ENCODE measurements at regions not wholly inside any gene's neighbourhood (a gene's known extent, or its start where the extent isn't known, plus 50 kb on each side); places are given as distances from the start of the nearest gene placed in this dataset.

GRCh38 chr7:54701982-54702381 is 57.0 kb downstream of the SEC61G start:
- Histone ChIP-seq H3K9me3 (no peaks in the 10 kb centered on the region), H3K27ac (no peak overlapping the region), H3K4me1 (peaks cover 9% of the 10 kb centered on the region; the same call in 2 of the 3 replicates), H3K4me3 (no peak overlapping the region), H3K4me2 (no peak overlapping the region)
- CTCF ChIA-PET, result no interaction called here
- WGBS (ENCODE audit: missing lambda C conversion rate), result 60% methylated on average over 8 of the region's 8 CpGs
- FAIRE-seq (no peak), DNase-seq (ENCODE audit: low read depth in 1 of 2, low spot score in 1 of 2) (no peak), ATAC-seq (no peak)
- TF ChIP-seq GATA3 (IDR thresholded peaks at IDR 0.05; ENCODE audit: borderline replicate concordance) (no peak), HOXB5 (CRISPR knock-in tag; IDR thresholded peaks at IDR 0.05) (no peak), EP300 (IDR thresholded peaks at IDR 0.05) (no peak), SMC3 (IDR thresholded peaks at IDR 0.05) (no peak), PBX3 (IDR thresholded peaks at IDR 0.05) (no peak), ZC3H11A (IDR thresholded peaks at IDR 0.05) (no peak), ZFP36 (IDR thresholded peaks at IDR 0.05; ENCODE audit: borderline replicate concordance, partially characterized antibody) (no peak), FOSB (CRISPR knock-in tag; IDR thresholded peaks at IDR 0.05) (no peak), CEBPB (IDR thresholded peaks at IDR 0.05) (no peak), FOXS1 (CRISPR knock-in tag; IDR thresholded peaks at IDR 0.05) (no peak), MAZ (IDR thresholded peaks at IDR 0.05; ENCODE audit: borderline replicate concordance, low read depth, low read length) (no peak), HOXA7 (CRISPR knock-in tag; IDR thresholded peaks at IDR 0.05) (no peak), ZSCAN20 (CRISPR knock-in tag; IDR thresholded peaks at IDR 0.05) (no peak), HDAC2 (IDR thresholded peaks at IDR 0.05) (no peak), ZNF302 (CRISPR knock-in tag; IDR thresholded peaks at IDR 0.05) (no peak), NPAS2 (CRISPR knock-in tag; IDR thresholded peaks at IDR 0.05; ENCODE audit: borderline replicate concordance) (no peak), NR3C1 (IDR thresholded peaks at IDR 0.05) (no peak)
- TF ChIP-seq, protein P1, sequence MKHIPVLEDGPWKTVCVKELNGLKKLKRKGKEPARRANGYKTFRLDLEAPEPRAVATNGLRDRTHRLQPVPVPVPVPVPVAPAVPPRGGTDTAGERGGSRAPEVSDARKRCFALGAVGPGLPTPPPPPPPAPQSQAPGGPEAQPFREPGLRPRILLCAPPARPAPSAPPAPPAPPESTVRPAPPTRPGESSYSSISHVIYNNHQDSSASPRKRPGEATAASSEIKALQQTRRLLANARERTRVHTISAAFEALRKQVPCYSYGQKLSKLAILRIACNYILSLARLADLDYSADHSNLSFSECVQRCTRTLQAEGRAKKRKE (CRISPR knock-in tag; IDR thresholded peaks at IDR 0.05; ENCODE audit: low read depth), result no peak
- TF ChIP-seq, protein P2, sequence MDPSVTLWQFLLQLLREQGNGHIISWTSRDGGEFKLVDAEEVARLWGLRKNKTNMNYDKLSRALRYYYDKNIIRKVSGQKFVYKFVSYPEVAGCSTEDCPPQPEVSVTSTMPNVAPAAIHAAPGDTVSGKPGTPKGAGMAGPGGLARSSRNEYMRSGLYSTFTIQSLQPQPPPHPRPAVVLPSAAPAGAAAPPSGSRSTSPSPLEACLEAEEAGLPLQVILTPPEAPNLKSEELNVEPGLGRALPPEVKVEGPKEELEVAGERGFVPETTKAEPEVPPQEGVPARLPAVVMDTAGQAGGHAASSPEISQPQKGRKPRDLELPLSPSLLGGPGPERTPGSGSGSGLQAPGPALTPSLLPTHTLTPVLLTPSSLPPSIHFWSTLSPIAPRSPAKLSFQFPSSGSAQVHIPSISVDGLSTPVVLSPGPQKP (IDR thresholded peaks at IDR 0.05; ENCODE audit: low read depth, low read length), result no peak
- TF ChIP-seq, protein P3, sequence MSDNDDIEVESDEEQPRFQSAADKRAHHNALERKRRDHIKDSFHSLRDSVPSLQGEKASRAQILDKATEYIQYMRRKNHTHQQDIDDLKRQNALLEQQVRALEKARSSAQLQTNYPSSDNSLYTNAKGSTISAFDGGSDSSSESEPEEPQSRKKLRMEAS (IDR thresholded peaks at IDR 0.05), result no peak
- POLR2A ChIA-PET, result no interaction called here

GRCh38 chr7:54699715-54700114 is 59.3 kb downstream of the SEC61G start:
- H3K4me3 ChIP-seq, result no peak overlapping the region
- ATAC-seq (no peak), DNase-seq (ENCODE audit: low read depth in 1 of 2, low spot score in 1 of 2) (no peak), FAIRE-seq (no peak)
- H3K4me1 ChIP-seq, result no peaks in the 10 kb centered on the region
- 29% methylated on average over 5 of the region's 5 CpGs for WGBS (ENCODE audit: missing lambda C conversion rate)
- no peak overlapping the region for H3K27ac ChIP-seq
- no peak for TF ChIP-seq RCOR1 (IDR thresholded peaks at IDR 0.05; ENCODE audit: low read depth, low read length)
- no peak for TF ChIP-seq CBX2 (IDR thresholded peaks at IDR 0.05; ENCODE audit: borderline replicate concordance, low read depth)
- no peak for TF ChIP-seq RAD21 (conservative IDR thresholded peaks at IDR 0.05 in 1 of 2, IDR thresholded peaks at IDR 0.05 in 1 of 2)
- no peak for TF ChIP-seq EHMT2 (IDR thresholded peaks at IDR 0.05; ENCODE audit: low read depth)
- TF ChIP-seq SREBF2 (IDR thresholded peaks at IDR 0.05), result no peak
- TF ChIP-seq CHD2 (IDR thresholded peaks at IDR 0.05; ENCODE audit: low read length, partially characterized antibody), result no peak
- no peak for TF ChIP-seq ZNF302 (CRISPR knock-in tag; IDR thresholded peaks at IDR 0.05)
- TF ChIP-seq, protein P4, sequence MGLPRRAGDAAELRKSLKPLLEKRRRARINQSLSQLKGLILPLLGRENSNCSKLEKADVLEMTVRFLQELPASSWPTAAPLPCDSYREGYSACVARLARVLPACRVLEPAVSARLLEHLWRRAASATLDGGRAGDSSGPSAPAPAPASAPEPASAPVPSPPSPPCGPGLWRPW (IDR thresholded peaks at IDR 0.05), result no peak
- TF ChIP-seq ZFP36 (IDR thresholded peaks at IDR 0.05; ENCODE audit: borderline replicate concordance, partially characterized antibody), result no peak
- TF ChIP-seq, protein P5, sequence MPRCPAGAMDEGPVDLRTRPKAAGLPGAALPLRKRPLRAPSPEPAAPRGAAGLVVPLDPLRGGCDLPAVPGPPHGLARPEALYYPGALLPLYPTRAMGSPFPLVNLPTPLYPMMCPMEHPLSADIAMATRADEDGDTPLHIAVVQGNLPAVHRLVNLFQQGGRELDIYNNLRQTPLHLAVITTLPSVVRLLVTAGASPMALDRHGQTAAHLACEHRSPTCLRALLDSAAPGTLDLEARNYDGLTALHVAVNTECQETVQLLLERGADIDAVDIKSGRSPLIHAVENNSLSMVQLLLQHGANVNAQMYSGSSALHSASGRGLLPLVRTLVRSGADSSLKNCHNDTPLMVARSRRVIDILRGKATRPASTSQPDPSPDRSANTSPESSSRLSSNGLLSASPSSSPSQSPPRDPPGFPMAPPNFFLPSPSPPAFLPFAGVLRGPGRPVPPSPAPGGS (IDR thresholded peaks at IDR 0.05), result no peak
- no peak for TF ChIP-seq FOXS1 (CRISPR knock-in tag; IDR thresholded peaks at IDR 0.05)
- no peak for TF ChIP-seq MYC (IDR thresholded peaks at IDR 0.05; ENCODE audit: borderline replicate concordance, low read length)
- TF ChIP-seq TP53 (CRISPR knock-in tag; IDR thresholded peaks at IDR 0.05), result no peak
- ChIA-PET CTCF (no interaction called here), POLR2A (no interaction called here)
- no peaks in the 10 kb centered on the region for H3K9me3 ChIP-seq
- H3K4me2 ChIP-seq, result no peak overlapping the region

All from A549 (cell line).